ENCODE measurements at regions not wholly inside any gene's neighbourhood (a gene's known extent, or its start where the extent isn't known, plus 50 kb on each side); places are given as distances from the start of the nearest gene placed in this dataset.

DNA sequence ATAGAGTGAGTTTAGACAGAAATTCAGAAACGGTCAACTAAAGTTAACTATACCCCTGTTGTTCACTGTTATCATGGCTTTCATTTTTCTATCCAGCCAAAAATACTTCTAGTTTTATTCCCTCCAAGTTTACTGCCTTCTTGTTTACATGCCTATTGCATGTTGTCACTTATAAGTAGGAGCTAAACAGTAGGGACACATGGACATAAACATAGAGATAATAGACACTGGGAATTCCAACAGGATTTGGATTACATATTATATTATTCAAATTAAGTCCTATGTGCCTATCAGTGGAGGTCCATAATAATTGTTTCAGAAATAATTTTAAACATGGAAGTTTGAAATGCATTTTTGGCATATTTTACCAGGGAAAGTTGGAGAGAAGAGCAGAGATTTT lies 269.1 kb upstream of the ZNF717 start:
- TF ChIP-seq, protein P1, sequence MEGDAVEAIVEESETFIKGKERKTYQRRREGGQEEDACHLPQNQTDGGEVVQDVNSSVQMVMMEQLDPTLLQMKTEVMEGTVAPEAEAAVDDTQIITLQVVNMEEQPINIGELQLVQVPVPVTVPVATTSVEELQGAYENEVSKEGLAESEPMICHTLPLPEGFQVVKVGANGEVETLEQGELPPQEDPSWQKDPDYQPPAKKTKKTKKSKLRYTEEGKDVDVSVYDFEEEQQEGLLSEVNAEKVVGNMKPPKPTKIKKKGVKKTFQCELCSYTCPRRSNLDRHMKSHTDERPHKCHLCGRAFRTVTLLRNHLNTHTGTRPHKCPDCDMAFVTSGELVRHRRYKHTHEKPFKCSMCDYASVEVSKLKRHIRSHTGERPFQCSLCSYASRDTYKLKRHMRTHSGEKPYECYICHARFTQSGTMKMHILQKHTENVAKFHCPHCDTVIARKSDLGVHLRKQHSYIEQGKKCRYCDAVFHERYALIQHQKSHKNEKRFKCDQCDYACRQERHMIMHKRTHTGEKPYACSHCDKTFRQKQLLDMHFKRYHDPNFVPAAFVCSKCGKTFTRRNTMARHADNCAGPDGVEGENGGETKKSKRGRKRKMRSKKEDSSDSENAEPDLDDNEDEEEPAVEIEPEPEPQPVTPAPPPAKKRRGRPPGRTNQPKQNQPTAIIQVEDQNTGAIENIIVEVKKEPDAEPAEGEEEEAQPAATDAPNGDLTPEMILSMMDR (IDR thresholded peaks at IDR 0.05 in 4 of 5, conservative IDR thresholded peaks at IDR 0.05 in 1 of 5) = no peak
- TF ChIP-seq POLR2A (IDR thresholded peaks at IDR 0.05) = no peak
